Endothelial cell of umbilical vein (primary cell): ENCODE measurements at regions not wholly inside any gene's neighbourhood (a gene's known extent, or its start where the extent isn't known, plus 50 kb on each side); places are given as distances from the start of the nearest gene placed in this dataset.

Source experiments
- BruUV-seq: library from RNA; stranded (reverse); fragments of 400-500 nt; replicated peaks from 2 replicates; lab custom pipeline; 2021; lab: Mats Ljungman, UMichigan
- CTCF ChIA-PET: fragments of 300-600, 350-600 bp; sonication (Branson Sonifier 250); formaldehyde crosslinking; loops from one replicate; lab custom pipeline; 2021; ENCODE audit warnings: antibody characterized with exemption, inconsistent platforms; lab: Charles Lee
- POLR2A ChIA-PET: fragments of 300-600, 350-600 bp; sonication (Branson Sonifier 250); formaldehyde crosslinking; loops from one replicate; lab custom pipeline; 2021; ENCODE audit warnings: antibody characterized with exemption, inconsistent platforms; lab: Charles Lee
- DNase-seq: peaks from one replicate; pipeline ENCODE4 v3.0.0-alpha.2; 2011; ENCODE audit warnings: low read depth, low spot score
- FAIRE-seq: peaks from 2 replicates; lab custom pipeline; 2011; peaks lifted over from hg19 to GRCh38; lab: Jason Lieb, UNC
- H2AFZ ChIP-seq: 2 replicates; pipeline ENCODE4 v1.6.0; 2012; ENCODE audit warnings: low read depth, low read length, control low read depth, inconsistent platforms
- H3K27ac ChIP-seq: 2 replicates; pipeline ENCODE4 v1.5.1; 2011; ENCODE audit warnings: low read depth, mild to moderate bottlenecking, control low read depth, low read length, moderate library complexity; ENCODE audit not compliant: insufficient read depth
- H3K27me3 ChIP-seq, 2 experiments: 2 replicates each; pipeline versions ENCODE4 v1.6.0 to v1.6.1; 2011; ENCODE audit warnings: low read length in 2 of 2, mixed read lengths in 1 of 2; ENCODE audit not compliant: control insufficient read depth in 2 of 2, insufficient read depth in 2 of 2
- H3K36me3 ChIP-seq, 2 experiments: 2 replicates in 1 of 2; 3 replicates in 1 of 2; pipeline ENCODE4 v1.5.1; 2011; ENCODE audit warnings: low read length in 2 of 2, mild to moderate bottlenecking in 1 of 2, moderate library complexity in 1 of 2; ENCODE audit not compliant: control insufficient read depth in 2 of 2, insufficient read depth in 2 of 2; ENCODE audit errors: extremely low read depth in 1 of 2
- H3K4me1 ChIP-seq: 3 replicates; pipeline ENCODE4 v1.5.1; 2011; ENCODE audit warnings: mild to moderate bottlenecking, low read length; ENCODE audit not compliant: control insufficient read depth, insufficient read depth; ENCODE audit errors: extremely low read depth
- H3K4me2 ChIP-seq: 2 replicates; pipeline ENCODE4 v1.6.1; 2011; ENCODE audit warnings: low read length, control low read depth, mixed read lengths; ENCODE audit not compliant: insufficient read depth
- H3K4me3 ChIP-seq, 3 experiments: fragments of 200-600 bp in 1 of 3; sonication (generic), shearing (Covaris generic) in 1 of 3; replicated peaks in 1 of 3; 2 replicates each; pipeline ENCODE4 v1.5.1; 2011 to 2016; ENCODE audit warnings: control low read depth in 3 of 3, low read length in 3 of 3, mild to moderate bottlenecking in 2 of 3, inconsistent platforms in 1 of 3, low read depth in 1 of 3, moderate library complexity in 1 of 3; ENCODE audit not compliant: insufficient read depth in 1 of 3
- H3K79me2 ChIP-seq: 2 replicates; pipeline ENCODE4 v1.6.0; 2012; ENCODE audit warnings: low read length, inconsistent platforms; ENCODE audit not compliant: control insufficient read depth, insufficient read depth
- H3K9ac ChIP-seq: replicated peaks from 2 replicates; pipeline ENCODE3; 2011; ENCODE audit warnings: low read length, control low read depth; ENCODE audit not compliant: insufficient read depth; ENCODE audit errors: extremely low read depth
- H3K9me1 ChIP-seq: replicated peaks from 3 replicates; pipeline ENCODE4 v1.6.0; 2011; ENCODE audit warnings: mild to moderate bottlenecking, low read length; ENCODE audit not compliant: control insufficient read depth, insufficient read depth; ENCODE audit errors: extremely low read depth
- H3K9me3 ChIP-seq: replicated peaks from 2 replicates; pipeline ENCODE4 v1.5.1; 2012; ENCODE audit warnings: low read length, inconsistent platforms; ENCODE audit not compliant: control insufficient read depth, insufficient read depth
- H4K20me1 ChIP-seq: replicated peaks from 2 replicates; pipeline ENCODE3; 2011; ENCODE audit warnings: mild to moderate bottlenecking, low read length; ENCODE audit not compliant: control insufficient read depth, insufficient read depth; ENCODE audit errors: extremely low read depth
- CTCF ChIP-seq, 2 donors: IDR thresholded peaks; 1 replicate in 1 of 2; 2 replicates in 1 of 2; pipeline ENCODE4 v1.5.1; 2011; ENCODE audit warnings: low read length in 2 of 2, mild to moderate bottlenecking in 2 of 2, moderate library complexity in 2 of 2, control low read depth in 1 of 2, inconsistent platforms in 1 of 2, low read depth in 1 of 2; ENCODE audit not compliant: insufficient read depth in 1 of 2; ENCODE audit errors: extremely low read depth in 1 of 2
- EZH2 ChIP-seq: IDR thresholded peaks from 2 replicates; pipeline ENCODE4 v1.6.1; 2012; ENCODE audit warnings: borderline replicate concordance, low read depth, mild to moderate bottlenecking, moderate library complexity, low read length, inconsistent platforms; ENCODE audit not compliant: severe bottlenecking
- FOS ChIP-seq: IDR thresholded peaks from 2 replicates; pipeline ENCODE4 v1.6.1; 2011; ENCODE audit warnings: mild to moderate bottlenecking, low read length, moderate library complexity, borderline replicate concordance; ENCODE audit not compliant: insufficient read depth
- GATA2 ChIP-seq: IDR thresholded peaks from 2 replicates; pipeline ENCODE4 v1.7.0; 2011; ENCODE audit warnings: low read depth, mild to moderate bottlenecking, moderate library complexity, mixed read lengths, low read length; ENCODE audit not compliant: insufficient read length, insufficient read depth
- JUN ChIP-seq: IDR thresholded peaks from 2 replicates; pipeline ENCODE4 v1.6.1; 2011; ENCODE audit warnings: borderline replicate concordance, low read depth; ENCODE audit not compliant: insufficient read length, insufficient read depth
- MAX ChIP-seq: IDR thresholded peaks from 2 replicates; pipeline ENCODE4 v1.6.1; 2011; ENCODE audit not compliant: insufficient read depth, insufficient read length
- MYC ChIP-seq: IDR thresholded peaks from one replicate; pipeline ENCODE4 v1.6.1; 2011; ENCODE audit warnings: mild to moderate bottlenecking, low read depth, low read length
- POLR2A ChIP-seq: IDR thresholded peaks from 2 replicates; pipeline ENCODE4 v1.6.1; 2012; ENCODE audit warnings: low read depth, mild to moderate bottlenecking, control low read depth, low read length
- POLR2AphosphoS5 ChIP-seq: IDR thresholded peaks from 2 replicates; pipeline ENCODE4 v1.6.1; 2012; ENCODE audit warnings: low read depth, mild to moderate bottlenecking, control low read depth, low read length, moderate library complexity; ENCODE audit not compliant: insufficient read depth
- dilution Hi-C: fragments of 300-500 bp; cut with MboI; formaldehyde crosslinking; loops from one replicate; pipeline ENCODE4 v1.15.0; 2019; ENCODE audit warnings: low sequenced_read_pairs; ENCODE audit not compliant: extremely low pct_ligation_motif_present
- intact Hi-C: fragments of 100-400 bp; cut with micrococcal nuclease; formaldehyde crosslinking; loops from one replicate; pipeline ENCODE4 v1.10.0; 2022

GRCh38 chr2:41123341-41123740, 671.5 kb upstream of the SLC8A1 start:
- Histone ChIP-seq H4K20me1 (no peaks in the 10 kb centered on the region), H3K9me1 (no peaks in the 10 kb centered on the region), H3K79me2 (no peaks in the 10 kb centered on the region), H3K27me3 (no peaks in the 10 kb centered on the region), H3K4me3 (no peak overlapping the region), H3K4me1 (no peaks in the 10 kb centered on the region), H3K9ac (no peak overlapping the region), H2AFZ (no peak overlapping the region), H3K9me3 (no peaks in the 10 kb centered on the region), H3K4me2 (no peak overlapping the region), H3K27ac (no peak overlapping the region), H3K36me3 (no peaks in the 10 kb centered on the region)
- BruUV-seq, result no TSS peak
- TF ChIP-seq EZH2 (no peak), MYC (no peak), CTCF (IDR thresholded peaks at IDR 0.05; ENCODE audit: extremely low read depth in 1 of 2, insufficient read depth in 1 of 2, low read depth in 1 of 2, low read length in 2 of 2) (no peak)
- DNase-seq (no peak), FAIRE-seq (no peak)
- POLR2A ChIA-PET, result no interaction called here
- intact Hi-C loops, result loop anchor here (5.0 kb wide), 1 partner anchor 1144 kb away; no protein-coding TSS in a partner anchor
- CTCF ChIA-PET, result interaction anchor here (1.0 kb wide), 1 partner anchor 71 kb away, joined by 3 read pairs; no protein-coding TSS in a partner anchor
- dilution Hi-C loops, result no loop called here

GRCh38 chr2:41127351-41127750, 675.5 kb upstream of the SLC8A1 start:
- BruUV-seq, result no TSS peak
- dilution Hi-C loops, result no loop called here
- Histone ChIP-seq H3K4me1 (no peaks in the 10 kb centered on the region), H3K27ac (no peak overlapping the region), H3K36me3 (no peaks in the 10 kb centered on the region), H3K9me1 (no peaks in the 10 kb centered on the region), H3K9ac (no peak overlapping the region), H3K4me3 (no peak overlapping the region), H3K79me2 (no peaks in the 10 kb centered on the region), H3K27me3 (no peaks in the 10 kb centered on the region), H4K20me1 (no peaks in the 10 kb centered on the region), H3K9me3 (no peaks in the 10 kb centered on the region), H3K4me2 (no peak overlapping the region), H2AFZ (no peak overlapping the region)
- ChIA-PET POLR2A (no interaction called here), CTCF (no interaction called here)
- TF ChIP-seq JUN (no peak), MAX (no peak), MYC (no peak), CTCF (IDR thresholded peaks at IDR 0.05; ENCODE audit: extremely low read depth in 1 of 2, insufficient read depth in 1 of 2, low read depth in 1 of 2, low read length in 2 of 2) (no peak), FOS (no peak), EZH2 (no peak), POLR2A (no peak), GATA2 (no peak), POLR2AphosphoS5 (no peak)
- no peak for DNase-seq
- FAIRE-seq, result no peak
- intact Hi-C loops, result no loop called here
